HG03060 (cell line): ENCODE measurements at regions not wholly inside any gene's neighbourhood (a gene's known extent, or its start where the extent isn't known, plus 50 kb on each side); places are given as distances from the start of the nearest gene placed in this dataset.
"Not testable (repeated sequence)": the region's sequence is repeated elsewhere in the genome, so short reads cannot be mapped to it uniquely, and the experiment has no call there.

Experiments used
- ATAC-seq: cut with Tn5 transposase; IDR thresholded peaks from one replicate; pipeline ENCODE4 v1.9.1; 2021; ENCODE audit warnings: low read depth, moderate number of reproducible peaks; ENCODE audit not compliant: unreplicated experiment

- ATAC-seq: no peak
Measured at GRCh38 chr7:68394131-68394530, 1204.1 kb upstream of the AUTS2 start.

GRCh38 chr7:68399991-68400590 is 1198.2 kb upstream of the AUTS2 start:
- ATAC-seq: no peak

GRCh38 chr7:68400783-68401182 is 1197.5 kb upstream of the AUTS2 start:
- ATAC-seq: no peak

GRCh38 chr7:68401313-68401712 is 1197.0 kb upstream of the AUTS2 start:
- no peak for ATAC-seq

GRCh38 chr7:68406480-68406879 is 1191.8 kb upstream of the AUTS2 start:
- no peak for ATAC-seq

- ATAC-seq: no peak
Measured at GRCh38 chr7:68407460-68407859, 1190.8 kb upstream of the AUTS2 start.

- no peak for ATAC-seq
Measured at GRCh38 chr7:68408873-68409272, 1189.4 kb upstream of the AUTS2 start.

GRCh38 chr7:68409851-68410250 is 1188.4 kb upstream of the AUTS2 start:
- ATAC-seq: no peak

GRCh38 chr7:68410693-68411092 is 1187.6 kb upstream of the AUTS2 start:
- not testable (repeated sequence) for ATAC-seq

- no peak for ATAC-seq
Measured at GRCh38 chr7:68411742-68412141, 1186.5 kb upstream of the AUTS2 start.

GRCh38 chr7:68414631-68415425 is 1183.4 kb upstream of the AUTS2 start:
- ATAC-seq: no peak

GRCh38 chr7:68417002-68417401 is 1181.3 kb upstream of the AUTS2 start:
- no peak for ATAC-seq

- ATAC-seq: no peak
Measured at GRCh38 chr7:68417659-68418058, 1180.6 kb upstream of the AUTS2 start.

- no peak for ATAC-seq
Measured at GRCh38 chr7:68420342-68421192, 1177.7 kb upstream of the AUTS2 start.

GRCh38 chr7:68421712-68422111 is 1176.6 kb upstream of the AUTS2 start:
- ATAC-seq: no peak

- ATAC-seq: no peak
Measured at GRCh38 chr7:68422281-68422680, 1176.0 kb upstream of the AUTS2 start.

- ATAC-seq: no peak
Measured at GRCh38 chr7:68423356-68423755, 1174.9 kb upstream of the AUTS2 start.

GRCh38 chr7:68424658-68425297 is 1173.5 kb upstream of the AUTS2 start:
- ATAC-seq: no peak

- no peak for ATAC-seq
Measured at GRCh38 chr7:68425377-68425776, 1172.9 kb upstream of the AUTS2 start.

GRCh38 chr7:68429411-68430117 is 1168.7 kb upstream of the AUTS2 start:
- no peak for ATAC-seq
